Esophagus squamous epithelium (tissue), 5 donors: ENCODE measurements at regions not wholly inside any gene's neighbourhood (a gene's known extent, or its start where the extent isn't known, plus 50 kb on each side); places are given as distances from the start of the nearest gene placed in this dataset.
"Not testable (repeated sequence)": the region's sequence is repeated elsewhere in the genome, so short reads cannot be mapped to it uniquely, and the experiment has no call there.

Experiments
- DNase-seq: peaks from one replicate; lab custom pipeline; 2025; lab: John Stamatoyannopoulos, UW
- H3K27ac ChIP-seq, 4 donors: fragments of 200-600 bp; sonication (generic); one replicate each; pipeline ENCODE4 v1.5.1; 2016 to 2019; ENCODE audit warnings: mild to moderate bottlenecking in 1 of 4
- H3K27me3 ChIP-seq, 4 donors: fragments of 200-600 bp; sonication (generic); 1 replicate in 3 of 4; 2 replicates in 1 of 4; pipeline versions ENCODE4 v1.5.1 to v1.6.0; 2017 to 2021; ENCODE audit warnings: antibody characterized with exemption in 1 of 4
- H3K36me3 ChIP-seq, 3 donors: fragments of 200-600 bp; sonication (generic); one replicate each; pipeline ENCODE4 v1.5.1; 2016 to 2019
- H3K4me1 ChIP-seq, 3 donors: fragments of 200-600 bp; sonication (generic); one replicate each; pipeline ENCODE4 v1.5.1; 2017 to 2019
- H3K4me3 ChIP-seq, 4 donors: fragments of 200-600 bp; sonication (generic); 1 replicate in 3 of 4; 2 replicates in 1 of 4; pipeline ENCODE4 v1.5.1; 2016 to 2019; ENCODE audit warnings: mild to moderate bottlenecking in 2 of 4, moderate library complexity in 1 of 4
- H3K9me3 ChIP-seq, 3 donors: fragments of 200-600 bp; sonication (generic); one replicate each; pipeline ENCODE4 v1.5.1; 2016 to 2019
- POLR2A ChIP-seq, 4 donors: fragments of 450-650 bp; IDR thresholded peaks; one replicate each; pipeline ENCODE4 v1.6.1; 2017; ENCODE audit warnings: antibody characterized with exemption in 4 of 4, mild to moderate bottlenecking in 4 of 4, moderate library complexity in 3 of 4
- WGBS, 2 donors: methylation state at CpG; one replicate each; pipeline ENCODE4 v1.1.5; 2018; 5-methylcytosine and 5-hydroxymethylcytosine counted together
- intact Hi-C: fragments of 100-400 bp; cut with DNase I; formaldehyde crosslinking; loops from one replicate; pipeline ENCODE4 v1.15.0; 2022
- TF ChIP-seq, protein P1 (sequence below), 6 experiments: fragments of 450-650 bp in 4 of 6; fragments of 200-600 bp in 2 of 6; sonication (generic) in 2 of 6; IDR thresholded peaks; one replicate each; pipeline ENCODE4 v1.5.1; 2016 to 2019; ENCODE audit warnings: antibody characterized with exemption in 6 of 6, mild to moderate bottlenecking in 4 of 6, moderate library complexity in 4 of 6
- donor health status: DM: yes; HTN: yes; CAD: no.

- WGBS, 2 donors: 63 to 67% methylated on average over 1 of the region's 1 CpG
- intact Hi-C loops: no loop called here
- H3K27me3 ChIP-seq: no peaks in the 10 kb centered on the region
- no peak for DNase-seq
- no peak overlapping the region for H3K27ac ChIP-seq
- H3K36me3 ChIP-seq: no peaks in the 10 kb centered on the region
- TF ChIP-seq, protein P1, sequence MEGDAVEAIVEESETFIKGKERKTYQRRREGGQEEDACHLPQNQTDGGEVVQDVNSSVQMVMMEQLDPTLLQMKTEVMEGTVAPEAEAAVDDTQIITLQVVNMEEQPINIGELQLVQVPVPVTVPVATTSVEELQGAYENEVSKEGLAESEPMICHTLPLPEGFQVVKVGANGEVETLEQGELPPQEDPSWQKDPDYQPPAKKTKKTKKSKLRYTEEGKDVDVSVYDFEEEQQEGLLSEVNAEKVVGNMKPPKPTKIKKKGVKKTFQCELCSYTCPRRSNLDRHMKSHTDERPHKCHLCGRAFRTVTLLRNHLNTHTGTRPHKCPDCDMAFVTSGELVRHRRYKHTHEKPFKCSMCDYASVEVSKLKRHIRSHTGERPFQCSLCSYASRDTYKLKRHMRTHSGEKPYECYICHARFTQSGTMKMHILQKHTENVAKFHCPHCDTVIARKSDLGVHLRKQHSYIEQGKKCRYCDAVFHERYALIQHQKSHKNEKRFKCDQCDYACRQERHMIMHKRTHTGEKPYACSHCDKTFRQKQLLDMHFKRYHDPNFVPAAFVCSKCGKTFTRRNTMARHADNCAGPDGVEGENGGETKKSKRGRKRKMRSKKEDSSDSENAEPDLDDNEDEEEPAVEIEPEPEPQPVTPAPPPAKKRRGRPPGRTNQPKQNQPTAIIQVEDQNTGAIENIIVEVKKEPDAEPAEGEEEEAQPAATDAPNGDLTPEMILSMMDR (IDR thresholded peaks at IDR 0.05): no peak
- TF ChIP-seq POLR2A (IDR thresholded peaks at IDR 0.05): no peak
- peaks cover 0 to 7% (median 0%) of the 10 kb centered on the region in 3 donors for H3K9me3 ChIP-seq
- no peak overlapping the region for H3K4me3 ChIP-seq
- no peaks in the 10 kb centered on the region for H3K4me1 ChIP-seq
Observed at GRCh38 chr4:34492414-34492813, 1751.9 kb downstream of the ARAP2 start.

DNA sequence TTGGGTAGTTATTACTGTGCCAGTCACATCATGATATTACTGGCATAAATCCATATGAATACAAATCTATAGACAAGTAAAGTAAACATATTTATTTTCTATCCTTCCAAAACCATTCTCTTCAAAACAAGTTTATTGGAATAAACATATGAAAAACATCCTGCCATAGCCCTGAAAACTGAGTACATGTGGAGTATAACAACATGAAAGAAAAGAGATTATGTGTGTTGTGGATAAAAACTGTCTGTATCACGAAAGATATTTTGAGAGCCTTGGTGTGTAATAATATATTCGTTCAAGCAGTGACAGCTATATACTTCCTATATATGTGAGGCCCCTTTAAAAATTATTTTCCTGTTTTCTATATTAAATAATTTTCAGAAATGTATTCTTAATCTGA lies 1742.2 kb downstream of the ARAP2 start:
- Histone ChIP-seq H3K27me3 (no peaks in the 10 kb centered on the region), H3K36me3 (no peaks in the 10 kb centered on the region), H3K9me3 (peaks cover 0 to 6% (median 0%) of the 10 kb centered on the region in 3 donors), H3K27ac (no peak overlapping the region), H3K4me1 (no peaks in the 10 kb centered on the region), H3K4me3 (no peak overlapping the region)
- no peak for DNase-seq
- TF ChIP-seq, protein P1 (IDR thresholded peaks at IDR 0.05): no peak
- no peak for TF ChIP-seq POLR2A (IDR thresholded peaks at IDR 0.05)
- intact Hi-C loops: no loop called here
- 59 to 72% methylated on average over 2 of the region's 2 CpGs for WGBS, 2 donors

DNA sequence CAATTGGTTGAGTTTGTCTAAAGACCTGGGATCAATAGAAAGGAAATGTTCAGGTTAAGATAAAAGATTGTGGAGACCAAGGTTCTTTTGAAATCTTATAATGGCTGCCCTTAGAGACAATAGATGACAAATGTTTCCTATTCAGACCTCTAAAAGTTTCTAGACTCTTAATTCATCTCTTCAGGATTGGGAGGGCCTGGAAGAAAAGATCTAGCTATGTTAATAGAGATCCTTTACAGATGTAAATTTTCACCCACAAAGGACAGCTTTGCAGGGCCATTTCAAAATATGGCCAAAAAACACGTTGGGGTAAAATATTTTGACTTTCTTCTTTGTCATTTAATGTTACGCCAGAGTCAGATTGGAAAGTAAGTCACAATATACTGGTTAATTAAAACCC lies 1739.6 kb downstream of the ARAP2 start:
- H3K4me3 ChIP-seq, intact Hi-C loops, H3K9me3 ChIP-seq, H3K27ac ChIP-seq, H3K27me3 ChIP-seq, H3K4me1 ChIP-seq, DNase-seq, H3K36me3 ChIP-seq: not testable (repeated sequence)
- 54 to 69% methylated on average over 2 of the region's 2 CpGs for WGBS, 2 donors

DNA sequence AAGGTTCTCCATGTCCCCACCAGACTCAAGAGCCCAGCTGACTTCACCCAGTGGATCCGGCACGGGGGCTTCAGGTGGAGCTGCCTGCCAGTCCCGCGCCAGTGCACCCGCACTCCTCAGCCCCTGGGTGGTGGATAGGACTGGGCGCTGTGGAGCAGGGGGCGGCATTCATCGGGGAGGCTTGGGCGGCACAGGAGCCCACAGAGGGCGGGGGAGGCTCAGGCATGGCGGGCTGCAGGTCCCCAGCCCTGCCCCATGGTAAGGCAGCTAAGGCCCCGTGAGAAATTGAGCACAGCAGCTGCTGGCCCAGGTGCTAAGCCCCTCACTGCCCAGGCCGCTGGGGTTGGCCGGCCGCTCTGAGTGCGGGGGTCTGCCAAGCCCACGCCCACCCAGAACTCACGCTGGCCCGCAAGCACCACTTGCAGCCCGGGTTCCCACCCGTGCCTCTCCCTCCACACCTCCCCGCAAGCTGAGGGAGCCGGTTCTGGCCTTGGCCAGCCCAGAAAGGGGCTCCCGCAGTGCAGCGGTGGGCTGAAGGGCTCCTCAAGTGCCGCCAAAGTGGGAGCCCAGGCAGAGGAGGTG lies 1737.7 kb downstream of the ARAP2 start:
- H3K4me1 ChIP-seq, H3K9me3 ChIP-seq, intact Hi-C loops, DNase-seq, H3K27ac ChIP-seq, H3K27me3 ChIP-seq, H3K4me3 ChIP-seq, H3K36me3 ChIP-seq: not testable (repeated sequence)
- 80 to 94% methylated on average over 1 to 2 of the region's 26 CpGs for WGBS, 2 donors

GRCh38 chr4:34512616-34513015 lies 1731.7 kb downstream of the ARAP2 start:
- Histone ChIP-seq H3K9me3 (no peaks in the 10 kb centered on the region), H3K27me3 (no peaks in the 10 kb centered on the region), H3K4me3 (no peak overlapping the region), H3K4me1 (no peaks in the 10 kb centered on the region), H3K27ac (no peak overlapping the region), H3K36me3 (no peaks in the 10 kb centered on the region)
- no peak for DNase-seq
- intact Hi-C loops: no loop called here
- no peak for TF ChIP-seq POLR2A (IDR thresholded peaks at IDR 0.05)
- TF ChIP-seq, protein P1 (IDR thresholded peaks at IDR 0.05): no peak

DNA sequence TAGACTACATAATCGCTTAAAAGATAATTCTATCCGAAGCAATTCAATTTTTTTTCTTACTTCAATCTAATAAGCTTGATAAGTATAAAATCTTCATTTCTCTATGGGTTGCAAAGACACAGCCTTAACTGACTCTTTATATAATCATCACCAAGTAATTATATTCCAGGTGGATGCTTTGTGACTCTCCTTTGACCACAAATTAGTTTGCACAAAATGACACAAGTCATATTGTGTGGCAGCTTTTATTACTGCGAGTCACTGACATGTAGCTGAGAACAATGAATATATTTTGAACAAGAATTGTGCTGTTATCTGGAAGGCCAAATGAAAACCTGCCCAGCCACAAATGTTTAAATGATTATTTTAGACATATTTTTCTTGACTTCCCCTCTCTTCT lies 1727.8 kb downstream of the ARAP2 start:
- Histone ChIP-seq H3K4me1 (no peaks in the 10 kb centered on the region), H3K4me3 (no peak overlapping the region), H3K27ac (no peak overlapping the region), H3K36me3 (no peaks in the 10 kb centered on the region), H3K27me3 (no peaks in the 10 kb centered on the region), H3K9me3 (no peaks in the 10 kb centered on the region)
- 76 to 81% methylated on average over 3 of the region's 3 CpGs for WGBS, 2 donors
- DNase-seq: no peak
- intact Hi-C loops: no loop called here
- TF ChIP-seq POLR2A (IDR thresholded peaks at IDR 0.05): no peak
- TF ChIP-seq, protein P1 (IDR thresholded peaks at IDR 0.05): no peak
